Caco-2 (cell line): ENCODE measurements at regions not wholly inside any gene's neighbourhood (a gene's known extent, or its start where the extent isn't known, plus 50 kb on each side); places are given as distances from the start of the nearest gene placed in this dataset.

ENCODE experiments used
- BruUV-seq: library from RNA; stranded (reverse); fragments of 400-500 nt; replicated peaks from 2 replicates; lab custom pipeline; 2021; lab: Mats Ljungman, UMichigan
- CTCF ChIA-PET: fragments of 300-600 bp; sonication (Branson Sonifier 250); formaldehyde crosslinking; loops from one replicate; lab custom pipeline; 2022; ENCODE audit warnings: antibody characterized with exemption; lab: Charles Lee
- POLR2A ChIA-PET: fragments of 300-600 bp; sonication (Branson Sonifier 250); formaldehyde crosslinking; loops from one replicate; lab custom pipeline; 2022; ENCODE audit warnings: antibody characterized with exemption; lab: Charles Lee
- DNase-seq, 2 experiments: peaks; one replicate each; pipeline versions ENCODE4 v3.0.0 to v3.0.0-alpha.2; 2020 to 2022
- H3K27me3 ChIP-seq: replicated peaks from 2 replicates; pipeline ENCODE4 v1.6.0; 2011; ENCODE audit warnings: low read length; ENCODE audit not compliant: control insufficient read depth, insufficient read depth
- H3K36me3 ChIP-seq: 2 replicates; pipeline ENCODE4 v1.5.1; 2011; ENCODE audit warnings: low read length; ENCODE audit not compliant: control insufficient read depth, insufficient read depth
- H3K4me1 ChIP-seq: fragments of 250-450 bp; sonication (Bioruptor Pico); 2 replicates; pipeline ENCODE4 v1.5.1; 2020; ENCODE audit warnings: mild to moderate bottlenecking
- H3K4me3 ChIP-seq: 2 replicates; pipeline ENCODE4 v1.5.1; 2011; ENCODE audit warnings: low read depth, mild to moderate bottlenecking, control low read depth, low read length
- H3K9me3 ChIP-seq: fragments of 250-450 bp; sonication (Bioruptor Pico); 2 replicates; pipeline ENCODE4 v1.5.1; 2020; ENCODE audit warnings: mild to moderate bottlenecking, moderate library complexity
- H3K27ac Mint-ChIP-seq: one replicate; pipeline ENCODE4 v1.8.0; 2022; ENCODE audit warnings: mixed read lengths; ENCODE audit not compliant: unreplicated experiment
- H3K27me3 Mint-ChIP-seq: one replicate; pipeline ENCODE4 v1.8.0; 2022; ENCODE audit warnings: mixed read lengths; ENCODE audit not compliant: insufficient read depth, unreplicated experiment
- H3K36me3 Mint-ChIP-seq: one replicate; pipeline ENCODE4 v1.8.0; 2022; ENCODE audit warnings: mild to moderate bottlenecking, mixed read lengths; ENCODE audit not compliant: insufficient read depth, unreplicated experiment
- H3K4me1 Mint-ChIP-seq: one replicate; pipeline ENCODE4 v1.8.0; 2022; ENCODE audit warnings: low read depth, mixed read lengths; ENCODE audit not compliant: unreplicated experiment
- H3K4me3 Mint-ChIP-seq: one replicate; pipeline ENCODE4 v1.8.0; 2022; ENCODE audit warnings: mild to moderate bottlenecking, moderate library complexity, mixed read lengths; ENCODE audit not compliant: unreplicated experiment
- H3K9me3 Mint-ChIP-seq: one replicate; pipeline ENCODE4 v1.8.0; 2022; ENCODE audit warnings: mixed read lengths; ENCODE audit not compliant: unreplicated experiment
- CTCF ChIP-seq, 2 experiments: fragments of 200-600 bp in 1 of 2; IDR thresholded peaks; 1 replicate in 1 of 2; 2 replicates in 1 of 2; pipeline versions ENCODE4 v1.5.1 to v1.8.0; 2011 to 2022; ENCODE audit warnings: antibody characterized with exemption in 1 of 2, control low read depth in 1 of 2, inconsistent platforms in 1 of 2, low read depth in 1 of 2, low read length in 1 of 2, mild to moderate bottlenecking in 1 of 2, moderate library complexity in 1 of 2; ENCODE audit not compliant: insufficient read depth in 1 of 2, severe bottlenecking in 1 of 2, unreplicated experiment in 1 of 2
- intact Hi-C: fragments of 100-400 bp; cut with micrococcal nuclease; formaldehyde crosslinking; loops from one replicate; pipeline ENCODE4 v1.10.0; 2022; ENCODE audit not compliant: unreplicated experiment

- Mint-ChIP-seq H3K36me3 (no peaks in the 10 kb centered on the region), H3K27ac (no peak overlapping the region), H3K9me3 (no peaks in the 10 kb centered on the region), H3K4me3 (no peak overlapping the region), H3K27me3 (no peaks in the 10 kb centered on the region), H3K4me1 (peaks cover 14% of the 10 kb centered on the region)
- H3K36me3 ChIP-seq = no peaks in the 10 kb centered on the region
- TF ChIP-seq CTCF (IDR thresholded peaks at IDR 0.05; ENCODE audit: insufficient read depth in 1 of 2, low read depth in 1 of 2, low read length in 1 of 2, severe bottlenecking in 1 of 2, unreplicated experiment in 1 of 2) = no peak
- intact Hi-C loops = no loop called here
- ChIA-PET CTCF (no interaction called here), POLR2A (no interaction called here)
- no peak overlapping the region for H3K4me3 ChIP-seq
- peaks cover 10% of the 10 kb centered on the region for H3K4me1 ChIP-seq
- no TSS peak for BruUV-seq
- H3K9me3 ChIP-seq = no peaks in the 10 kb centered on the region
- no peaks in the 10 kb centered on the region for H3K27me3 ChIP-seq
- DNase-seq = no peak
Measured at GRCh38 chr9:91162311-91162710, 199.4 kb downstream of the AUH start.

GRCh38 chr9:91162784-91163443 lies 198.8 kb downstream of the AUH start:
- peaks cover 10% of the 10 kb centered on the region for H3K4me1 ChIP-seq
- H3K36me3 Mint-ChIP-seq = no peaks in the 10 kb centered on the region
- peaks cover 14% of the 10 kb centered on the region for H3K4me1 Mint-ChIP-seq

GRCh38 chr9:91163444-91163772 lies 198.3 kb downstream of the AUH start:
- CTCF ChIA-PET = no interaction called here
- H3K4me1 ChIP-seq = peaks cover 10% of the 10 kb centered on the region
- H3K27me3 ChIP-seq = no peaks in the 10 kb centered on the region
- Mint-ChIP-seq H3K4me1 (peaks cover 14% of the 10 kb centered on the region), H3K36me3 (no peaks in the 10 kb centered on the region), H3K4me3 (no peak overlapping the region), H3K27ac (no peak overlapping the region), H3K9me3 (no peaks in the 10 kb centered on the region), H3K27me3 (no peaks in the 10 kb centered on the region)
- POLR2A ChIA-PET = no interaction called here
- intact Hi-C loops = no loop called here
- DNase-seq = no peak
- H3K36me3 ChIP-seq = no peaks in the 10 kb centered on the region
- H3K9me3 ChIP-seq = no peaks in the 10 kb centered on the region
- no peak overlapping the region for H3K4me3 ChIP-seq
- no TSS peak for BruUV-seq
- no peak for TF ChIP-seq CTCF (IDR thresholded peaks at IDR 0.05; ENCODE audit: insufficient read depth in 1 of 2, low read depth in 1 of 2, low read length in 1 of 2, severe bottlenecking in 1 of 2, unreplicated experiment in 1 of 2)

More at GRCh38 chr9:91162784-91163443, 198.8 kb downstream of the AUH start:
- no peak for DNase-seq
- H3K27me3 ChIP-seq = no peaks in the 10 kb centered on the region
- POLR2A ChIA-PET = no interaction called here
- CTCF ChIA-PET = no interaction called here
- no TSS peak for BruUV-seq
- no peaks in the 10 kb centered on the region for H3K9me3 ChIP-seq
- H3K36me3 ChIP-seq = no peaks in the 10 kb centered on the region
- no peak overlapping the region for H3K27ac Mint-ChIP-seq
- H3K4me3 Mint-ChIP-seq = no peak overlapping the region
- H3K4me3 ChIP-seq = no peak overlapping the region
- no peaks in the 10 kb centered on the region for H3K9me3 Mint-ChIP-seq
- H3K27me3 Mint-ChIP-seq = no peaks in the 10 kb centered on the region
- no peak for TF ChIP-seq CTCF (IDR thresholded peaks at IDR 0.05; ENCODE audit: insufficient read depth in 1 of 2, low read depth in 1 of 2, low read length in 1 of 2, severe bottlenecking in 1 of 2, unreplicated experiment in 1 of 2)
- intact Hi-C loops = no loop called here
